Panc1 (cell line): ENCODE measurements at regions not wholly inside any gene's neighbourhood (a gene's known extent, or its start where the extent isn't known, plus 50 kb on each side); places are given as distances from the start of the nearest gene placed in this dataset.

ENCODE experiments used
- ATAC-seq: fragments of 200-7000 bp; cut with Tn5 transposase; 2 replicates; pipeline ENCODE4 v1.9.1; 2020; ENCODE audit warnings: mild to moderate bottlenecking, moderate library complexity
- BruUV-seq: library from RNA; stranded (reverse); fragments of 400-500 nt; replicated peaks from 2 replicates; lab custom pipeline; 2021; lab: Mats Ljungman, UMichigan
- CTCF ChIA-PET: fragments of 300-600 bp; sonication (Branson Sonifier 250); formaldehyde crosslinking; loops from one replicate; lab custom pipeline; 2022; ENCODE audit warnings: antibody characterized with exemption; lab: Charles Lee
- POLR2A ChIA-PET: fragments of 300-600 bp; sonication (Branson Sonifier 250); formaldehyde crosslinking; loops from one replicate; lab custom pipeline; 2022; ENCODE audit warnings: antibody characterized with exemption; lab: Charles Lee
- DNase-seq: peaks from one replicate; pipeline ENCODE4 v3.0.0-alpha.2; 2010; ENCODE audit warnings: low read depth, low spot score
- H3K27ac ChIP-seq: 2 replicates; pipeline ENCODE4 v1.5.1; 2011; ENCODE audit warnings: mild to moderate bottlenecking, low read length, inconsistent platforms
- H3K27me3 ChIP-seq: fragments of 200-500 bp; sonication (Bioruptor generic); 2 replicates; pipeline ENCODE4 v1.6.0; 2014; ENCODE audit warnings: low read length, inconsistent platforms; ENCODE audit not compliant: control insufficient read depth, insufficient read depth
- H3K36me3 ChIP-seq: fragments of 200-500 bp; sonication (Bioruptor generic); 2 replicates; pipeline ENCODE4 v1.5.1; 2014; ENCODE audit warnings: inconsistent platforms, mild to moderate bottlenecking, low read length, moderate library complexity; ENCODE audit not compliant: control insufficient read depth, insufficient read depth
- H3K4me1 ChIP-seq: 2 replicates; pipeline ENCODE4 v1.5.1; 2011; ENCODE audit warnings: inconsistent platforms, mild to moderate bottlenecking, low read length, moderate library complexity; ENCODE audit not compliant: control insufficient read depth, insufficient read depth
- H3K4me3 ChIP-seq, 2 experiments: 2 replicates each; pipeline ENCODE4 v1.5.1; 2011 to 2012; ENCODE audit warnings: low read depth in 2 of 2, low read length in 2 of 2, mild to moderate bottlenecking in 2 of 2, inconsistent platforms in 1 of 2, moderate library complexity in 1 of 2
- H3K9me3 ChIP-seq: fragments of 200-500 bp; sonication (Bioruptor generic); 2 replicates; pipeline ENCODE4 v1.5.1; 2014; ENCODE audit warnings: low read depth, mild to moderate bottlenecking, inconsistent platforms, low read length, moderate library complexity; ENCODE audit not compliant: control insufficient read depth, insufficient read depth
- POLR2AphosphoS5 ChIP-seq: IDR thresholded peaks from 2 replicates; pipeline ENCODE4 v1.6.1; 2012; ENCODE audit warnings: mild to moderate bottlenecking, low read depth, low read length, moderate library complexity
- SIN3A ChIP-seq: IDR thresholded peaks from 2 replicates; pipeline ENCODE4 v1.6.1; 2012; ENCODE audit warnings: low read depth, mild to moderate bottlenecking, low read length, moderate library complexity, borderline replicate concordance; ENCODE audit not compliant: insufficient read depth
- TCF7L2 ChIP-seq: IDR thresholded peaks from 2 replicates; pipeline ENCODE4 v1.6.1; 2011; ENCODE audit warnings: mild to moderate bottlenecking, low read depth, low read length, inconsistent platforms
- in situ Hi-C: cut with HindIII; loops from 2 replicates; pipeline ENCODE4 v1.10.0; 2016; ENCODE audit warnings: low sequenced_read_pairs, low pct_unique_long_range_greater_than_20kb
- intact Hi-C: fragments of 100-400 bp; cut with micrococcal nuclease; formaldehyde crosslinking; loops from one replicate; pipeline ENCODE4 v1.10.0; 2022; ENCODE audit not compliant: unreplicated experiment
- TF ChIP-seq, protein P1 (sequence below): fragments of 450-650 bp; IDR thresholded peaks from 2 replicates; pipeline ENCODE4 v1.5.1; 2017; ENCODE audit warnings: mild to moderate bottlenecking
- TF ChIP-seq, protein P2 (sequence below), 2 experiments: IDR thresholded peaks; 2 replicates each; pipeline ENCODE4 v1.6.1; 2011 to 2012; ENCODE audit warnings: low read depth in 2 of 2, control low read depth in 1 of 2, low read length in 1 of 2, mild to moderate bottlenecking in 1 of 2, moderate library complexity in 1 of 2; ENCODE audit not compliant: insufficient read depth in 1 of 2

DNA sequence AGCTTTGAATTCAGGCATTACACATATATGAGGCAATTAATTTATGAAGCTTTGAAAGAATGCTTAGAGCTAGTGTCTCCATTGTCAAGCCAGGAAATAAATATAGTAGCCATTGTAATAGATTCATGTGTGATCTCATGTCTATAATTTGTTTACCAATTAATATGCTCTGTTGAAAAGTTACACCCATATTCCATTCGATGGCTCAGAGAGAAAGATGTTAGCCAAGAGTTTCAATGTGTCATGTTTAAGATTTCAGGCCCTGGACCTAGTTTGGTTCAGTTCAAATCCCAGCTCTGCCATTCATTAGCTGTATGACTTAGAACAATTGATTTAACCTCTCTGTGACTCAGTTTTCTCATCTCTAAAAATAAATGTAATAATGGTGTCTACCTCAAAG, 263.3 kb downstream of the SNCA start:
- ChIA-PET POLR2A (no interaction called here), CTCF (no interaction called here)
- Histone ChIP-seq H3K36me3 (no peaks in the 10 kb centered on the region), H3K4me3 (no peak overlapping the region), H3K27ac (no peak overlapping the region), H3K27me3 (no peaks in the 10 kb centered on the region), H3K9me3 (no peaks in the 10 kb centered on the region), H3K4me1 (no peaks in the 10 kb centered on the region)
- in situ Hi-C loops (no loop called here), intact Hi-C loops (no loop called here)
- ATAC-seq = no peak
- DNase-seq = no peak
- TF ChIP-seq, protein P1, sequence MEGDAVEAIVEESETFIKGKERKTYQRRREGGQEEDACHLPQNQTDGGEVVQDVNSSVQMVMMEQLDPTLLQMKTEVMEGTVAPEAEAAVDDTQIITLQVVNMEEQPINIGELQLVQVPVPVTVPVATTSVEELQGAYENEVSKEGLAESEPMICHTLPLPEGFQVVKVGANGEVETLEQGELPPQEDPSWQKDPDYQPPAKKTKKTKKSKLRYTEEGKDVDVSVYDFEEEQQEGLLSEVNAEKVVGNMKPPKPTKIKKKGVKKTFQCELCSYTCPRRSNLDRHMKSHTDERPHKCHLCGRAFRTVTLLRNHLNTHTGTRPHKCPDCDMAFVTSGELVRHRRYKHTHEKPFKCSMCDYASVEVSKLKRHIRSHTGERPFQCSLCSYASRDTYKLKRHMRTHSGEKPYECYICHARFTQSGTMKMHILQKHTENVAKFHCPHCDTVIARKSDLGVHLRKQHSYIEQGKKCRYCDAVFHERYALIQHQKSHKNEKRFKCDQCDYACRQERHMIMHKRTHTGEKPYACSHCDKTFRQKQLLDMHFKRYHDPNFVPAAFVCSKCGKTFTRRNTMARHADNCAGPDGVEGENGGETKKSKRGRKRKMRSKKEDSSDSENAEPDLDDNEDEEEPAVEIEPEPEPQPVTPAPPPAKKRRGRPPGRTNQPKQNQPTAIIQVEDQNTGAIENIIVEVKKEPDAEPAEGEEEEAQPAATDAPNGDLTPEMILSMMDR = no peak
- TF ChIP-seq SIN3A (no peak), TCF7L2 (no peak), POLR2AphosphoS5 (no peak)
- TF ChIP-seq, protein P2, sequence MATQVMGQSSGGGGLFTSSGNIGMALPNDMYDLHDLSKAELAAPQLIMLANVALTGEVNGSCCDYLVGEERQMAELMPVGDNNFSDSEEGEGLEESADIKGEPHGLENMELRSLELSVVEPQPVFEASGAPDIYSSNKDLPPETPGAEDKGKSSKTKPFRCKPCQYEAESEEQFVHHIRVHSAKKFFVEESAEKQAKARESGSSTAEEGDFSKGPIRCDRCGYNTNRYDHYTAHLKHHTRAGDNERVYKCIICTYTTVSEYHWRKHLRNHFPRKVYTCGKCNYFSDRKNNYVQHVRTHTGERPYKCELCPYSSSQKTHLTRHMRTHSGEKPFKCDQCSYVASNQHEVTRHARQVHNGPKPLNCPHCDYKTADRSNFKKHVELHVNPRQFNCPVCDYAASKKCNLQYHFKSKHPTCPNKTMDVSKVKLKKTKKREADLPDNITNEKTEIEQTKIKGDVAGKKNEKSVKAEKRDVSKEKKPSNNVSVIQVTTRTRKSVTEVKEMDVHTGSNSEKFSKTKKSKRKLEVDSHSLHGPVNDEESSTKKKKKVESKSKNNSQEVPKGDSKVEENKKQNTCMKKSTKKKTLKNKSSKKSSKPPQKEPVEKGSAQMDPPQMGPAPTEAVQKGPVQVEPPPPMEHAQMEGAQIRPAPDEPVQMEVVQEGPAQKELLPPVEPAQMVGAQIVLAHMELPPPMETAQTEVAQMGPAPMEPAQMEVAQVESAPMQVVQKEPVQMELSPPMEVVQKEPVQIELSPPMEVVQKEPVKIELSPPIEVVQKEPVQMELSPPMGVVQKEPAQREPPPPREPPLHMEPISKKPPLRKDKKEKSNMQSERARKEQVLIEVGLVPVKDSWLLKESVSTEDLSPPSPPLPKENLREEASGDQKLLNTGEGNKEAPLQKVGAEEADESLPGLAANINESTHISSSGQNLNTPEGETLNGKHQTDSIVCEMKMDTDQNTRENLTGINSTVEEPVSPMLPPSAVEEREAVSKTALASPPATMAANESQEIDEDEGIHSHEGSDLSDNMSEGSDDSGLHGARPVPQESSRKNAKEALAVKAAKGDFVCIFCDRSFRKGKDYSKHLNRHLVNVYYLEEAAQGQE (IDR thresholded peaks at IDR 0.05; ENCODE audit: insufficient read depth in 1 of 2, low read depth in 2 of 2, low read length in 1 of 2) = no peak
- BruUV-seq = no TSS peak

DNA sequence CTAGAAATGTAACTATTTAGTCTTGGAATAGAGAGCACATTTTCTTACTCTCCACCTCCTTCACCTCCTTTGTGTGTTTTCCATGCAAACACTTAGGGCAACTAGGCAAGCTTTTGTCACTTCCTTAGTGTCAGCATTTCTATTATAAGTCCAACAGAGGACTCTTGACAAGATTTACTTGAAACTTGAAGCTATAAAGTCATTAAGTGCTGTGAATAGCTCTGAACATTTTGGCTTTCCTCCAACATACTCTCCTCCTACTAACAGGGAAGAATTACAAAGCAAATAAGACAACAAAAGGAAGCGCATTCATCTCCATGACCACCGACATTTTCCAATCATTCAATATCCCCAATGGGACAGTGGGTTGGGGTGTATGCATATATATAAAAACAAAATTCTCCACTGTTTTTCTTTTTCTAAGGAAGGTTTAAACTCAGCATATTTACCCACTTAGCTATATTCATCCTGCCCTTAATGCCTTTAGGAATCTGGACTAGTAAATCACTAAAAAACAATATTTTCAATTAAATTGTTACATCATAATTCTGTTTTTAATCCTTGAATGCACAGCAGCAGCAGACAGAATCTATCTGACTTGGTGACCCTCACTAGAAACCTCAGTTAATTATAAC, 264.6 kb downstream of the SNCA start:
- Histone ChIP-seq H3K4me3 (no peak overlapping the region), H3K36me3 (no peaks in the 10 kb centered on the region), H3K27ac (no peak overlapping the region), H3K9me3 (no peaks in the 10 kb centered on the region), H3K27me3 (no peaks in the 10 kb centered on the region), H3K4me1 (no peaks in the 10 kb centered on the region)
- TF ChIP-seq SIN3A = no peak
- ChIA-PET POLR2A (interaction anchor here (0.6 kb wide), 1 partner anchor 100 kb away, joined by 3 read pairs; no protein-coding TSS in a partner anchor), CTCF (no interaction called here)
- BruUV-seq = no TSS peak
- in situ Hi-C loops (no loop called here), intact Hi-C loops (no loop called here)
- ATAC-seq = no peak
- DNase-seq = no peak

DNA sequence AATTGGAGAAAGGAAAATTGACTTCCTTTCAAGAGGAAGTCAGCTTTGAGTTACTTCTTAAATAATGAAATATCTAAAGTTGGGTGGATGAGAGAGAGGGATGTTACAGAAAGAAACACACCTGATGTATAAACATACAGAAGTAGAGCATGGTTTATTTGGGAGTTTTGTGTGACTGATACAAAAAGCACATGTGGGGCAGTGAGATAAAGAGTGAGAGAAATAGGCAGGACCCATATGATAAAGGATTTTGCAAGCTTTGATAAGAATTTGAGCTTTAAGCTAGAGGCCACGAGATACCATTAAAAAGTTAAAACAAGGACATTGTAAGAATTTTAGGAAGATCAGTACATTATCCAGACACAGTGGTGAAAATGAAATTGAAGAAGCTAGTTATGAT, 263.3 kb upstream of the GPRIN3 start:
- intact Hi-C loops (no loop called here), in situ Hi-C loops (no loop called here)
- no peak overlapping the region for H3K27ac ChIP-seq
- H3K4me1 ChIP-seq = no peaks in the 10 kb centered on the region
- no peak for DNase-seq
- CTCF ChIA-PET = no interaction called here
- no peak for ATAC-seq
- H3K4me3 ChIP-seq = no peak overlapping the region
- BruUV-seq = no TSS peak
- H3K27me3 ChIP-seq = no peaks in the 10 kb centered on the region
- TF ChIP-seq, protein P1 = no peak
- TF ChIP-seq POLR2AphosphoS5 = no peak
- no peak for TF ChIP-seq TCF7L2
- TF ChIP-seq, protein P2 (IDR thresholded peaks at IDR 0.05; ENCODE audit: insufficient read depth in 1 of 2, low read depth in 2 of 2, low read length in 1 of 2) = no peak
- no peak for TF ChIP-seq SIN3A
- no peaks in the 10 kb centered on the region for H3K9me3 ChIP-seq
- H3K36me3 ChIP-seq = no peaks in the 10 kb centered on the region
- POLR2A ChIA-PET = no interaction called here
